ENCODE measurements at regions not wholly inside any gene's neighbourhood (a gene's known extent, or its start where the extent isn't known, plus 50 kb on each side); places are given as distances from the start of the nearest gene placed in this dataset.
"Not testable (repeated sequence)": the region's sequence is repeated elsewhere in the genome, so short reads cannot be mapped to it uniquely, and the experiment has no call there.

GRCh38 chr7:68888971-68889385 lies 709.3 kb upstream of the AUTS2 start:
- H3K4me3 ChIP-seq (ENCODE audit: low read length): no peak overlapping the region
- no peak for TF ChIP-seq ZNF274 (IDR thresholded peaks at IDR 0.05; ENCODE audit: low read depth, low read length)

GRCh38 chr7:68892236-68892635 lies 706.0 kb upstream of the AUTS2 start:
- H3K4me3 ChIP-seq (ENCODE audit: low read length): no peak overlapping the region
- TF ChIP-seq ZNF274 (IDR thresholded peaks at IDR 0.05; ENCODE audit: low read depth, low read length): no peak

GRCh38 chr7:68893411-68893810 lies 704.9 kb upstream of the AUTS2 start:
- H3K4me3 ChIP-seq (ENCODE audit: low read length): no peak overlapping the region

GRCh38 chr7:68899156-68899555 lies 699.1 kb upstream of the AUTS2 start:
- H3K4me3 ChIP-seq (ENCODE audit: low read length): not testable (repeated sequence)

More at GRCh38 chr7:68893411-68893810, 704.9 kb upstream of the AUTS2 start:
- no peak for TF ChIP-seq ZNF274 (IDR thresholded peaks at IDR 0.05; ENCODE audit: low read depth, low read length)

GRCh38 chr7:68900096-68900495 lies 698.2 kb upstream of the AUTS2 start:
- TF ChIP-seq ZNF274 (IDR thresholded peaks at IDR 0.05; ENCODE audit: low read depth, low read length): no peak
- no peak overlapping the region for H3K4me3 ChIP-seq (ENCODE audit: low read length)

- TF ChIP-seq ZNF274 (IDR thresholded peaks at IDR 0.05; ENCODE audit: low read depth, low read length): no peak
- H3K4me3 ChIP-seq (ENCODE audit: low read length): no peak overlapping the region
Observed at GRCh38 chr7:68904630-68905029, 693.6 kb upstream of the AUTS2 start.

GRCh38 chr7:68911754-68912153 lies 686.5 kb upstream of the AUTS2 start:
- no peak for TF ChIP-seq ZNF274 (IDR thresholded peaks at IDR 0.05; ENCODE audit: low read depth, low read length)
- H3K4me3 ChIP-seq (ENCODE audit: low read length): no peak overlapping the region

GRCh38 chr7:68914006-68914405 lies 684.3 kb upstream of the AUTS2 start:
- no peak for TF ChIP-seq ZNF274 (IDR thresholded peaks at IDR 0.05; ENCODE audit: low read depth, low read length)
- H3K4me3 ChIP-seq (ENCODE audit: low read length): no peak overlapping the region

GRCh38 chr7:68917041-68917651 lies 681.1 kb upstream of the AUTS2 start:
- no peak for TF ChIP-seq ZNF274 (IDR thresholded peaks at IDR 0.05; ENCODE audit: low read depth, low read length)

GRCh38 chr7:68918621-68919020 lies 679.7 kb upstream of the AUTS2 start:
- no peak overlapping the region for H3K4me3 ChIP-seq (ENCODE audit: low read length)
- no peak for TF ChIP-seq ZNF274 (IDR thresholded peaks at IDR 0.05; ENCODE audit: low read depth, low read length)

More at GRCh38 chr7:68917041-68917651, 681.1 kb upstream of the AUTS2 start:
- H3K4me3 ChIP-seq (ENCODE audit: low read length): no peak overlapping the region

- no peak for TF ChIP-seq ZNF274 (IDR thresholded peaks at IDR 0.05; ENCODE audit: low read depth, low read length)
- no peak overlapping the region for H3K4me3 ChIP-seq (ENCODE audit: low read length)
Observed at GRCh38 chr7:68922850-68923249, 675.4 kb upstream of the AUTS2 start.

GRCh38 chr7:68925241-68925640 lies 673.0 kb upstream of the AUTS2 start:
- no peak for TF ChIP-seq ZNF274 (IDR thresholded peaks at IDR 0.05; ENCODE audit: low read depth, low read length)
- H3K4me3 ChIP-seq (ENCODE audit: low read length): no peak overlapping the region

- H3K4me3 ChIP-seq (ENCODE audit: low read length): no peak overlapping the region
- no peak for TF ChIP-seq ZNF274 (IDR thresholded peaks at IDR 0.05; ENCODE audit: low read depth, low read length)
Observed at GRCh38 chr7:68929781-68930261, 668.5 kb upstream of the AUTS2 start.

GRCh38 chr7:68936471-68937035 lies 661.7 kb upstream of the AUTS2 start:
- H3K4me3 ChIP-seq (ENCODE audit: low read length): no peak overlapping the region
- TF ChIP-seq ZNF274 (IDR thresholded peaks at IDR 0.05; ENCODE audit: low read depth, low read length): no peak

GRCh38 chr7:68938151-68938550 lies 660.1 kb upstream of the AUTS2 start:
- no peak for TF ChIP-seq ZNF274 (IDR thresholded peaks at IDR 0.05; ENCODE audit: low read depth, low read length)
- H3K4me3 ChIP-seq (ENCODE audit: low read length): no peak overlapping the region

GRCh38 chr7:68943786-68944185 lies 654.5 kb upstream of the AUTS2 start:
- H3K4me3 ChIP-seq (ENCODE audit: low read length): no peak overlapping the region
- no peak for TF ChIP-seq ZNF274 (IDR thresholded peaks at IDR 0.05; ENCODE audit: low read depth, low read length)

Data from GM08714 (cell line).